K562 (cell line): ENCODE measurements at regions not wholly inside any gene's neighbourhood (a gene's known extent, or its start where the extent isn't known, plus 50 kb on each side); places are given as distances from the start of the nearest gene placed in this dataset.

ENCODE experiments used
- ATAC-seq: fragments of 200-7000 bp; cut with Tn5 transposase; 3 replicates; pipeline ENCODE4 v1.9.1; 2020; ENCODE audit warnings: moderate library complexity
- BruUV-seq: library from RNA; stranded (reverse); fragments of 400-500 nt; replicated peaks from 2 replicates; lab custom pipeline; 2021; lab: Mats Ljungman, UMichigan
- CTCF ChIA-PET: fragments of 300-600 bp; formaldehyde crosslinking; extraction: SDS; loops from one replicate; lab custom pipeline; 2021; ENCODE audit warnings: low intra/inter-chr PET ratio; lab: Yijun Ruan, JAX
- POLR2A ChIA-PET: fragments of 300-600, 350-650 bp; sonication (Branson Sonifier 250); formaldehyde crosslinking; extraction: SDS; loops from one replicate; lab custom pipeline; 2021; ENCODE audit warnings: antibody characterized with exemption, inconsistent platforms; lab: Yijun Ruan, JAX
- DNase-seq, 4 experiments: peaks; one replicate each; pipeline versions ENCODE4 v3.0.0 to v3.0.0-alpha.2; 2011 to 2018; ENCODE audit warnings: low spot score in 3 of 4, mixed read lengths in 3 of 4; ENCODE audit errors: extremely low read depth in 1 of 4
- FAIRE-seq: peaks from 2 replicates; lab custom pipeline; 2011; peaks lifted over from hg19 to GRCh38; lab: Jason Lieb, UNC
- H2AFZ ChIP-seq: 2 replicates; pipeline ENCODE4 v1.6.0; 2011; ENCODE audit warnings: low read depth, low read length, control low read depth, inconsistent platforms
- H3K27ac ChIP-seq: fragments of 200-600 bp; 3 replicates; pipeline ENCODE4 v1.8.0; 2011; ENCODE audit warnings: low read depth, mild to moderate bottlenecking, control low read depth, inconsistent platforms, low read length, moderate library complexity, mixed read lengths; ENCODE audit errors: extremely low read depth
- H3K27me3 ChIP-seq, 2 experiments: fragments of 300-600 bp in 1 of 2; 2 replicates in 1 of 2; 3 replicates in 1 of 2; pipeline versions ENCODE4 v1.6.0 to v1.8.0; 2011; ENCODE audit warnings: inconsistent platforms in 2 of 2, low read length in 2 of 2, mild to moderate bottlenecking in 1 of 2, mixed read lengths in 1 of 2, moderate library complexity in 1 of 2; ENCODE audit not compliant: control insufficient read depth in 2 of 2, insufficient read depth in 2 of 2
- H3K36me3 ChIP-seq: fragments of 300-600 bp; 3 replicates; pipeline ENCODE4 v1.8.0; 2011; ENCODE audit warnings: mild to moderate bottlenecking, low read length, inconsistent platforms; ENCODE audit not compliant: control insufficient read depth, insufficient read depth
- H3K4me1 ChIP-seq, 2 experiments: fragments of 200-600 bp in 1 of 2; replicated peaks in 1 of 2; 2 replicates in 1 of 2; 3 replicates in 1 of 2; pipeline versions ENCODE4 v1.5.1 to v1.8.0; 2011; ENCODE audit warnings: inconsistent platforms in 2 of 2, low read length in 2 of 2, mild to moderate bottlenecking in 1 of 2, mixed read lengths in 1 of 2, moderate library complexity in 1 of 2; ENCODE audit not compliant: control insufficient read depth in 2 of 2, insufficient read depth in 2 of 2
- H3K4me2 ChIP-seq: 2 replicates; pipeline ENCODE4 v1.6.1; 2011; ENCODE audit warnings: low read length, control low read depth, inconsistent platforms, mixed read lengths; ENCODE audit not compliant: insufficient read depth
- H3K4me3 ChIP-seq: fragments of 200-600 bp; sonication (generic), shearing (Covaris generic); 2 replicates; pipeline ENCODE4 v1.5.1; 2016; ENCODE audit warnings: control low read depth, inconsistent platforms
- H3K79me2 ChIP-seq: fragments of 200-600 bp; 3 replicates; pipeline ENCODE4 v1.8.0; 2011; ENCODE audit warnings: low read length, inconsistent platforms; ENCODE audit not compliant: control insufficient read depth, insufficient read depth
- H3K9ac ChIP-seq, 2 experiments: 2 replicates each; pipeline versions ENCODE4 v1.6.0 to v1.6.1; 2011; ENCODE audit warnings: low read depth in 2 of 2, low read length in 2 of 2, control low read depth in 1 of 2, inconsistent platforms in 1 of 2, mild to moderate bottlenecking in 1 of 2, mixed read lengths in 1 of 2; ENCODE audit not compliant: insufficient read depth in 1 of 2
- H3K9me1 ChIP-seq: one replicate; pipeline ENCODE4 v1.6.0; 2011; ENCODE audit warnings: inconsistent platforms, mild to moderate bottlenecking, low read length, moderate library complexity; ENCODE audit not compliant: control insufficient read depth, insufficient read depth
- H3K9me3 ChIP-seq: replicated peaks from 2 replicates; pipeline ENCODE4 v1.5.1; 2011; ENCODE audit warnings: low read depth, low read length, inconsistent platforms; ENCODE audit not compliant: control insufficient read depth, insufficient read depth
- H4K20me1 ChIP-seq: replicated peaks from 2 replicates; pipeline ENCODE4 v1.6.1; 2011; ENCODE audit warnings: low read length, inconsistent platforms, mixed read lengths; ENCODE audit not compliant: control insufficient read depth, insufficient read depth
- ETV5 ChIP-seq: sonication (generic); formaldehyde crosslinking; IDR thresholded peaks from 2 replicates; pipeline ENCODE4 v1.4.0; 2020; ENCODE audit warnings: low read depth, mild to moderate bottlenecking, missing genetic modification reagents
- FOXK1 ChIP-seq: sonication (generic); formaldehyde crosslinking; IDR thresholded peaks from 2 replicates; pipeline ENCODE4 v1.8.0; 2022; ENCODE audit warnings: missing genetic modification reagents, mild to moderate bottlenecking, borderline replicate concordance
- MAFF ChIP-seq: IDR thresholded peaks from 2 replicates; pipeline ENCODE4 v1.6.1; 2012; ENCODE audit warnings: low read length, improper control_type of control experiment
- NFYB ChIP-seq: IDR thresholded peaks from 2 replicates; pipeline ENCODE4 v1.6.1; 2011; ENCODE audit warnings: mild to moderate bottlenecking, moderate library complexity; ENCODE audit not compliant: insufficient read length; ENCODE audit errors: extremely low read depth
- SIX5 ChIP-seq, 2 experiments: IDR thresholded peaks; 2 replicates each; pipeline ENCODE4 v1.6.1; 2011; ENCODE audit warnings: low read length in 2 of 2, borderline replicate concordance in 1 of 2, low read depth in 1 of 2, mild to moderate bottlenecking in 1 of 2, moderate library complexity in 1 of 2; ENCODE audit not compliant: insufficient read depth in 1 of 2
- STAG1 ChIP-seq: sonication (generic); formaldehyde crosslinking; IDR thresholded peaks from 2 replicates; pipeline ENCODE4 v1.5.0; 2020; ENCODE audit warnings: missing genetic modification reagents, borderline replicate concordance
- TARDBP ChIP-seq: fragments of 450-650 bp; IDR thresholded peaks from 2 replicates; pipeline ENCODE4 v1.6.1; 2016
- ZKSCAN3 ChIP-seq: fragments of 250-450 bp; sonication (Bioruptor Pico); IDR thresholded peaks from 2 replicates; pipeline ENCODE4 v1.4.0; 2020
- ZNF644 ChIP-seq: fragments of 200-800 bp; sonication (Bioruptor generic); IDR thresholded peaks from 2 replicates; pipeline ENCODE4 v1.6.1; 2016; ENCODE audit warnings: low read depth, missing genetic modification characterization, missing compliant biosample characterization
- ZNF707 ChIP-seq: fragments of 250-450 bp; sonication (Bioruptor Pico); conservative IDR thresholded peaks from 2 replicates; pipeline ENCODE4 v1.8.0; 2022; ENCODE audit warnings: inconsistent platforms, mild to moderate bottlenecking, moderate library complexity
- WGBS: fragments of 100-300 bp; shearing (Covaris generic); methylation state at CpG from one replicate; pipeline ENCODE4 v1.1.6; 2016; ENCODE audit warnings: low coverage, mixed read lengths; ENCODE audit not compliant: insufficient coverage; ENCODE audit errors: missing lambda C conversion rate; 5-methylcytosine and 5-hydroxymethylcytosine counted together
- in situ Hi-C: fragments of 300-500 bp; cut with MboI; formaldehyde crosslinking; loops from 4 replicates; pipeline ENCODE4 v1.15.0; 2018; ENCODE audit warnings: inconsistent platforms, mixed read lengths
- intact Hi-C: fragments of 100-400 bp; cut with micrococcal nuclease; formaldehyde crosslinking; loops from 2 replicates; pipeline ENCODE4 v1.14.2; 2022
- TF ChIP-seq, protein P1 (sequence below): fragments of 250-450 bp; sonication (Bioruptor Pico); IDR thresholded peaks from 2 replicates; pipeline ENCODE4 v1.8.0; 2022; ENCODE audit warnings: moderate library complexity, mild to moderate bottlenecking, inconsistent platforms
- TF ChIP-seq, protein P2 (sequence below): fragments of 250-450 bp; sonication (Bioruptor Pico); IDR thresholded peaks from 2 replicates; pipeline ENCODE4 v1.5.0; 2021; ENCODE audit warnings: mild to moderate bottlenecking, borderline replicate concordance
- TF ChIP-seq, protein P3 (sequence below): fragments of 450-650 bp; formaldehyde crosslinking; IDR thresholded peaks from 2 replicates; pipeline ENCODE4 v1.4.0; 2022; ENCODE audit warnings: missing genetic modification characterization
- TF ChIP-seq, protein P4 (sequence below), 2 experiments: fragments of 150-350 bp in 1 of 2; IDR thresholded peaks; 2 replicates each; pipeline ENCODE4 v1.6.1; 2012 to 2016; ENCODE audit warnings: low read depth in 2 of 2, low read length in 2 of 2, mild to moderate bottlenecking in 1 of 2, moderate library complexity in 1 of 2

DNA sequence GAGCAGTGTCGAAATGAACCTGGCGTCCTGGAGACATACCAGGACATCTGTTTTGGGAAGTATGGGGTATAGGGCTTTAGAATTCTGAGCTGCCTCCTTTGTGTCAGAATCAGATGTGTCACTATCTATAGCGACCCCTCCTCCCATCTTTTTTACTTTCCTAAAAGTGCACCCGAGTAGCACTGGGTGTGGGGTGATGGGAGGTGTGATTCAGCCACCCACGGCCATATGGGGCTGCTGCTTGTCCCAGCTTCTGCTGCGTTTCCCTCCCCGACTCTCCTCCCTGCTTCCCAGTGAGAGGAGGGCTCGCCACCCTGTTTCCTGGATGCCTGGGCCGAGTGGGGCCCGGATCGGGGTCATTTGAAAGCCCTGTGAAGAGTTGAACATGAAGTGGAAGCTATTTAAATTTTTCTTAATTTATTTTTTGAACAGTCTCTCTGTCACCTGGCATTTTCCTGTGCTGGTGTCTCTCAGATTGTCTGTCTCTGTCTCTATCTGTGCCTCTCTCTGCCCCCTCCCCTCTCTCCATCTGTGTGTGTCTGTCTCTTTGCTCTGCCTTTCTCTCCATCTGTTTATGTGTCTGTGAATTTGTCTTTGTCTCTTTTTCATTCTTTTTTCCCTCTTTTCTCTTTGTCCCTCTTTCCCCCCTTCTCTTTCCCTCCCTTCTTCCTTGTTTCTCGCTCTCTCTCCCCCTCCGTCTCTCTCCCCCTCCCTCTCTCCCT, 638.8 kb upstream of the EEF2KMT start:
- Histone ChIP-seq H3K4me1 (no peaks in the 10 kb centered on the region; a peak in 1 of 5 replicates), H3K27ac (no peak overlapping the region), H3K9me3 (no peaks in the 10 kb centered on the region), H3K4me3 (no peak overlapping the region), H4K20me1 (no peaks in the 10 kb centered on the region; the same call in 1 of the 2 replicates), H3K9me1 (no peaks in the 10 kb centered on the region), H3K9ac (no peak overlapping the region), H2AFZ (no peak overlapping the region), H3K4me2 (no peak overlapping the region), H3K79me2 (no peaks in the 10 kb centered on the region), H3K36me3 (no peaks in the 10 kb centered on the region), H3K27me3 (peaks cover 0 to 5% of the 10 kb centered on the region in 2 experiments; a peak in 1 of 5 replicates)
- intact Hi-C loops (no loop called here), in situ Hi-C loops (no loop called here)
- DNase-seq: no peak
- 1% methylated on average over 10 of the region's 13 CpGs for WGBS
- CTCF ChIA-PET: no interaction called here
- POLR2A ChIA-PET: interaction anchor here (0.5 kb wide), 1 partner anchor 26 kb away, joined by 3 read pairs; no protein-coding TSS in a partner anchor
- BruUV-seq: no TSS peak
- FAIRE-seq: no peak
- no peak for ATAC-seq
- TF ChIP-seq, protein P1, sequence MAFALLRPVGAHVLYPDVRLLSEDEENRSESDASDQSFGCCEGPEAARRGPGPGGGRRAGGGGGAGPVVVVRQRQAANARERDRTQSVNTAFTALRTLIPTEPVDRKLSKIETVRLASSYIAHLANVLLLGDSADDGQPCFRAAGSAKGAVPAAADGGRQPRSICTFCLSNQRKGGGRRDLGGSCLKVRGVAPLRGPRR (CRISPR knock-in tag): no peak
- no peak for TF ChIP-seq ZKSCAN3
- TF ChIP-seq, protein P2, sequence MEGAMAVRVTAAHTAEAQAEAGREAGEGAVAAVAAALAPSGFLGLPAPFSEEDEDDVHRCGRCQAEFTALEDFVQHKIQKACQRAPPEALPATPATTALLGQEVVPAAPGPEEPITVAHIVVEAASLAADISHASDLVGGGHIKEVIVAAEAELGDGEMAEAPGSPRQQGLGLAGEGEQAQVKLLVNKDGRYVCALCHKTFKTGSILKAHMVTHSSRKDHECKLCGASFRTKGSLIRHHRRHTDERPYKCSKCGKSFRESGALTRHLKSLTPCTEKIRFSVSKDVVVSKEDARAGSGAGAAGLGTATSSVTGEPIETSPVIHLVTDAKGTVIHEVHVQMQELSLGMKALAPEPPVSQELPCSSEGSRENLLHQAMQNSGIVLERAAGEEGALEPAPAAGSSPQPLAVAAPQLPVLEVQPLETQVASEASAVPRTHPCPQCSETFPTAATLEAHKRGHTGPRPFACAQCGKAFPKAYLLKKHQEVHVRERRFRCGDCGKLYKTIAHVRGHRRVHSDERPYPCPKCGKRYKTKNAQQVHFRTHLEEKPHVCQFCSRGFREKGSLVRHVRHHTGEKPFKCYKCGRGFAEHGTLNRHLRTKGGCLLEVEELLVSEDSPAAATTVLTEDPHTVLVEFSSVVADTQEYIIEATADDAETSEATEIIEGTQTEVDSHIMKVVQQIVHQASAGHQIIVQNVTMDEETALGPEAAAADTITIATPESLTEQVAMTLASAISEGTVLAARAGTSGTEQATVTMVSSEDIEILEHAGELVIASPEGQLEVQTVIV: no peak
- TF ChIP-seq, protein P3, sequence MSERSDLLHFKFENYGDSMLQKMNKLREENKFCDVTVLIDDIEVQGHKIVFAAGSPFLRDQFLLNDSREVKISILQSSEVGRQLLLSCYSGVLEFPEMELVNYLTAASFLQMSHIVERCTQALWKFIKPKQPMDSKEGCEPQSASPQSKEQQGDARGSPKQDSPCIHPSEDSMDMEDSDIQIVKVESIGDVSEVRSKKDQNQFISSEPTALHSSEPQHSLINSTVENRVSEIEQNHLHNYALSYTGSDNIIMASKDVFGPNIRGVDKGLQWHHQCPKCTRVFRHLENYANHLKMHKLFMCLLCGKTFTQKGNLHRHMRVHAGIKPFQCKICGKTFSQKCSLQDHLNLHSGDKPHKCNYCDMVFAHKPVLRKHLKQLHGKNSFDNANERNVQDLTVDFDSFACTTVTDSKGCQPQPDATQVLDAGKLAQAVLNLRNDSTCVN (CRISPR knock-in tag): no peak
- no peak for TF ChIP-seq ZNF707 (CRISPR knock-in tag)
- TF ChIP-seq MAFF: no peak
- TF ChIP-seq SIX5 (IDR thresholded peaks at IDR 0.05; ENCODE audit: borderline replicate concordance in 1 of 2, insufficient read depth in 1 of 2, low read depth in 1 of 2, low read length in 2 of 2): no peak
- no peak for TF ChIP-seq FOXK1 (CRISPR knock-in tag)
- TF ChIP-seq, protein P4, sequence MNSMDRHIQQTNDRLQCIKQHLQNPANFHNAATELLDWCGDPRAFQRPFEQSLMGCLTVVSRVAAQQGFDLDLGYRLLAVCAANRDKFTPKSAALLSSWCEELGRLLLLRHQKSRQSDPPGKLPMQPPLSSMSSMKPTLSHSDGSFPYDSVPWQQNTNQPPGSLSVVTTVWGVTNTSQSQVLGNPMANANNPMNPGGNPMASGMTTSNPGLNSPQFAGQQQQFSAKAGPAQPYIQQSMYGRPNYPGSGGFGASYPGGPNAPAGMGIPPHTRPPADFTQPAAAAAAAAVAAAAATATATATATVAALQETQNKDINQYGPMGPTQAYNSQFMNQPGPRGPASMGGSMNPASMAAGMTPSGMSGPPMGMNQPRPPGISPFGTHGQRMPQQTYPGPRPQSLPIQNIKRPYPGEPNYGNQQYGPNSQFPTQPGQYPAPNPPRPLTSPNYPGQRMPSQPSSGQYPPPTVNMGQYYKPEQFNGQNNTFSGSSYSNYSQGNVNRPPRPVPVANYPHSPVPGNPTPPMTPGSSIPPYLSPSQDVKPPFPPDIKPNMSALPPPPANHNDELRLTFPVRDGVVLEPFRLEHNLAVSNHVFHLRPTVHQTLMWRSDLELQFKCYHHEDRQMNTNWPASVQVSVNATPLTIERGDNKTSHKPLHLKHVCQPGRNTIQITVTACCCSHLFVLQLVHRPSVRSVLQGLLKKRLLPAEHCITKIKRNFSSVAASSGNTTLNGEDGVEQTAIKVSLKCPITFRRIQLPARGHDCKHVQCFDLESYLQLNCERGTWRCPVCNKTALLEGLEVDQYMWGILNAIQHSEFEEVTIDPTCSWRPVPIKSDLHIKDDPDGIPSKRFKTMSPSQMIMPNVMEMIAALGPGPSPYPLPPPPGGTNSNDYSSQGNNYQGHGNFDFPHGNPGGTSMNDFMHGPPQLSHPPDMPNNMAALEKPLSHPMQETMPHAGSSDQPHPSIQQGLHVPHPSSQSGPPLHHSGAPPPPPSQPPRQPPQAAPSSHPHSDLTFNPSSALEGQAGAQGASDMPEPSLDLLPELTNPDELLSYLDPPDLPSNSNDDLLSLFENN (IDR thresholded peaks at IDR 0.05; ENCODE audit: low read depth in 2 of 2, low read length in 2 of 2): no peak
- TF ChIP-seq STAG1: no peak
- TF ChIP-seq NFYB: no peak
- TF ChIP-seq TARDBP: no peak
- TF ChIP-seq ETV5 (CRISPR knock-in tag): no peak
- no peak for TF ChIP-seq ZNF644
